Left ventricle myocardium inferior (tissue), 1 donor: ENCODE measurements at regions not wholly inside any gene's neighbourhood (a gene's known extent, or its start where the extent isn't known, plus 50 kb on each side); places are given as distances from the start of the nearest gene placed in this dataset.

ENCODE experiments used
- DNase-seq: peaks from one replicate; pipeline ENCODE4 v3.0.0-alpha.2; 2020
- H3K27ac ChIP-seq: fragments of 200-600 bp; replicated peaks from 2 replicates; pipeline ENCODE4 v1.8.0; 2021
- H3K27me3 ChIP-seq: fragments of 200-600 bp; 2 replicates; pipeline ENCODE4 v1.8.0; 2021; ENCODE audit warnings: low read depth
- H3K36me3 ChIP-seq: fragments of 200-600 bp; 2 replicates; pipeline ENCODE4 v1.8.0; 2021
- H3K4me1 ChIP-seq: fragments of 200-600 bp; 2 replicates; pipeline ENCODE4 v1.8.0; 2021
- H3K4me3 ChIP-seq: fragments of 200-600 bp; 2 replicates; pipeline ENCODE4 v1.8.0; 2021; ENCODE audit warnings: mild to moderate bottlenecking, moderate library complexity
- H3K9me3 ChIP-seq: fragments of 200-600 bp; replicated peaks from 2 replicates; pipeline ENCODE4 v1.8.0; 2021
- intact Hi-C: fragments of 100-400 bp; cut with micrococcal nuclease; formaldehyde crosslinking; loops from one replicate; pipeline ENCODE4 v1.11.0; 2022
- TF ChIP-seq, protein P1 (sequence below): fragments of 200-600 bp; IDR thresholded peaks from 2 replicates; pipeline ENCODE4 v1.8.0; 2021; ENCODE audit warnings: antibody characterized with exemption, mild to moderate bottlenecking, borderline replicate concordance
- donor health status: DM: no; HTN: yes; CAD: no; lungs with severe emphysema.

DNA sequence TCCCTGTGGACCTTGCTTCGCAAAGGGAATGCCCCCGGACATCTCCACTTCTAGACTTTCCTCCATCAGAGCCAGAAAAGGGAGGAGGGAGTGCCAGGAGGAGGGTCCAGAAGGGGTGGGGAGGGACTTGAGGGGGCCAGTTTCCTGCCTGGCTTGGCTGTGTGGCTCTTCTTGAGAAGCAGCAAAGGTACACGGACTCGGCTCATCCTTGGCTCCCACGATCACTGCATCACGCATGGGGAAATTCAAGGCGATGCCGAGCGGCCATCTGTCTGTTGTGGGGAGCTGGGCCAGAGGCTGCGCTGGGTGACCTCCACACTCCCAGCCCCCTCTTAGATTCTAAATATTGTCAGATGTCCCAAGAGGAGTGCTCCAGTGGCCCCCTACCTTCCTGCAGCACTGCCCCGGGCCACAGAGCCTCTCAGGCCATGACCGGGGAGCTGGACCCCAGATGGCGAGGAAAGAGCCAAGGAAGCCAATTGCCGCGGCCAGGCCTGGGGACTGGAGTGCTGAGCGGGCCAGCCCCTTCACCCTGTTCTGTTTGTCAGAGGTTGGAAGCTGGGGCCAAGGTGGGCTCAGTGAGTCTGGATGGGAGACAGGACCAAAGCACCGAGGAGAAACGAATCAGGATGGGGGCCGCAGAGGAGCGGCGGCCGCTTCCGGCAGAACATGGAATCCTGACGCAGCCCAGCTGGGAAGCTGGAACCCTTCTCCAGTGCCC, 104.5 kb downstream of the RBFOX3 start:
- H3K4me1 ChIP-seq: no peaks in the 10 kb centered on the region
- intact Hi-C loops: no loop called here
- H3K27ac ChIP-seq: no peak overlapping the region
- peaks cover 3% of the 10 kb centered on the region for H3K9me3 ChIP-seq
- no peaks in the 10 kb centered on the region for H3K36me3 ChIP-seq
- no peak overlapping the region for H3K4me3 ChIP-seq
- no peak for DNase-seq
- TF ChIP-seq, protein P1, sequence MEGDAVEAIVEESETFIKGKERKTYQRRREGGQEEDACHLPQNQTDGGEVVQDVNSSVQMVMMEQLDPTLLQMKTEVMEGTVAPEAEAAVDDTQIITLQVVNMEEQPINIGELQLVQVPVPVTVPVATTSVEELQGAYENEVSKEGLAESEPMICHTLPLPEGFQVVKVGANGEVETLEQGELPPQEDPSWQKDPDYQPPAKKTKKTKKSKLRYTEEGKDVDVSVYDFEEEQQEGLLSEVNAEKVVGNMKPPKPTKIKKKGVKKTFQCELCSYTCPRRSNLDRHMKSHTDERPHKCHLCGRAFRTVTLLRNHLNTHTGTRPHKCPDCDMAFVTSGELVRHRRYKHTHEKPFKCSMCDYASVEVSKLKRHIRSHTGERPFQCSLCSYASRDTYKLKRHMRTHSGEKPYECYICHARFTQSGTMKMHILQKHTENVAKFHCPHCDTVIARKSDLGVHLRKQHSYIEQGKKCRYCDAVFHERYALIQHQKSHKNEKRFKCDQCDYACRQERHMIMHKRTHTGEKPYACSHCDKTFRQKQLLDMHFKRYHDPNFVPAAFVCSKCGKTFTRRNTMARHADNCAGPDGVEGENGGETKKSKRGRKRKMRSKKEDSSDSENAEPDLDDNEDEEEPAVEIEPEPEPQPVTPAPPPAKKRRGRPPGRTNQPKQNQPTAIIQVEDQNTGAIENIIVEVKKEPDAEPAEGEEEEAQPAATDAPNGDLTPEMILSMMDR: no peak
- H3K27me3 ChIP-seq: peaks cover 95% of the 10 kb centered on the region

GRCh38 chr17:79505199-79505598, 105.7 kb downstream of the RBFOX3 start:
- TF ChIP-seq, protein P1: no peak
- Histone ChIP-seq H3K4me3 (no peak overlapping the region), H3K4me1 (no peaks in the 10 kb centered on the region), H3K9me3 (no peaks in the 10 kb centered on the region), H3K27ac (no peak overlapping the region), H3K36me3 (no peaks in the 10 kb centered on the region), H3K27me3 (peaks cover 98% of the 10 kb centered on the region)
- no peak for DNase-seq
- intact Hi-C loops: no loop called here

DNA sequence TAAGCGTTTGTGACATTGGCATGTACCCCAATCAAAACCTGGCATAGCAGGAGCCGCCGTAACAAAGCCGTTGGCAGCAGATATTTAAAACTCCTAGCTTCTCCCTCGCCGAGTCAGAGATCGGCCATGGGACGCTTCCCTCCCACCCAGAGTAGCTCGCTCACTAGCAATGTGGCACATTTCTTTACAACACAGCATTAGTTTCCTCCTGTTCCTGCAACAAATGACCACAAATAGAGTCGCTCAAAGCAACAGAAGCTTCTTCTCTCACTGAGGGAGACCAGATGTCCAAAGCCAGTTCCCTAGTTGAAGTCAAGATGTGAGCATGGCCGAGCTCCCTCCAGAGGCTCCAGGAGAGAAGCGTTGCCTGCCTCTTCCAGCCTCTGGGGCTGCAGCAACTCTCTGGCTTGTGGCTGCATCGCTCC, 106.7 kb downstream of the RBFOX3 start:
- Histone ChIP-seq H3K27ac (no peak overlapping the region), H3K4me1 (no peaks in the 10 kb centered on the region), H3K36me3 (no peaks in the 10 kb centered on the region), H3K9me3 (no peaks in the 10 kb centered on the region), H3K4me3 (no peak overlapping the region), H3K27me3 (peaks cover 98% of the 10 kb centered on the region)
- no peak for DNase-seq
- TF ChIP-seq, protein P1: no peak
- intact Hi-C loops: no loop called here

GRCh38 chr17:79503126-79503839, 107.6 kb downstream of the RBFOX3 start:
- no peak for DNase-seq
- no peaks in the 10 kb centered on the region for H3K9me3 ChIP-seq
- no peaks in the 10 kb centered on the region for H3K36me3 ChIP-seq
- intact Hi-C loops: no loop called here
- H3K27ac ChIP-seq: no peak overlapping the region
- H3K4me3 ChIP-seq: no peak overlapping the region
- TF ChIP-seq, protein P1: no peak
- H3K27me3 ChIP-seq: peaks cover 89% of the 10 kb centered on the region
- H3K4me1 ChIP-seq: no peaks in the 10 kb centered on the region

DNA sequence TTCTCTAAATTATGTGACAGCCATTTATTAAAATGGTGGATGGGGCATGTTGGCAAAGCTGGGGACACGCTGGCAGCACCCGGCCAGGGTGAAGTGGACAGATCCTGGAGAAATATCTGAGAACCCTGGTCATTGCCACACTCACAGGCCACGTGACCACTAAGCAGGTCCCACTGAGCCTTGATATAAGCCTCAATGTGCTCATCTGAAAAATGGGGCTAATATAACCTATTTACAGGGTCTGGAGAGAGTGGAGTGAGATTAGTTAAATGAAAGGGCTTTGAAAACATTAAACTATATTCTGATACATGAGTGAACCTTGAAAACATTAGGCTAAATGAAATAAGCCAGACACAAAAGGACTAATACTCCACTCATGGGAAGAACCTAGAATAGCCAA, 108.9 kb downstream of the RBFOX3 start:
- peaks cover 77% of the 10 kb centered on the region for H3K27me3 ChIP-seq
- no peak for DNase-seq
- H3K27ac ChIP-seq: no peak overlapping the region
- no peaks in the 10 kb centered on the region for H3K9me3 ChIP-seq
- no peaks in the 10 kb centered on the region for H3K36me3 ChIP-seq
- H3K4me1 ChIP-seq: no peaks in the 10 kb centered on the region
- intact Hi-C loops: no loop called here
- no peak overlapping the region for H3K4me3 ChIP-seq
- TF ChIP-seq, protein P1: no peak
